IMR-90 (cell line): ENCODE measurements at regions not wholly inside any gene's neighbourhood (a gene's known extent, or its start where the extent isn't known, plus 50 kb on each side); places are given as distances from the start of the nearest gene placed in this dataset.

Source experiments
- ATAC-seq: fragments of 200-7000 bp; cut with Tn5 transposase; 2 replicates; pipeline ENCODE4 v1.9.1; 2020; ENCODE audit warnings: low read depth, mild to moderate bottlenecking, moderate library complexity
- BruUV-seq: library from RNA; stranded (reverse); fragments of 400-500 nt; replicated peaks from 2 replicates; lab custom pipeline; 2021; lab: Mats Ljungman, UMichigan
- CTCF ChIA-PET: fragments of 300-600 bp; formaldehyde crosslinking; extraction: SDS; loops from one replicate; lab custom pipeline; 2021; ENCODE audit warnings: antibody characterized with exemption; lab: Yijun Ruan, JAX
- POLR2A ChIA-PET: fragments of 300-600 bp; sonication (Branson Sonifier 250); formaldehyde crosslinking; loops from one replicate; lab custom pipeline; 2022; ENCODE audit warnings: antibody characterized with exemption; ENCODE audit not compliant: unreplicated experiment; lab: Charles Lee
- DNase-seq: peaks from one replicate; pipeline ENCODE4 v3.0.0; 2013
- H2AFZ ChIP-seq: replicated peaks from 2 replicates; pipeline ENCODE3; 2013; ENCODE audit warnings: low read length, mild to moderate bottlenecking; ENCODE audit not compliant: poor library complexity
- H2AK5ac ChIP-seq: 2 replicates; pipeline ENCODE4 v1.6.1; 2013; ENCODE audit warnings: low read depth, low read length, inconsistent platforms
- H2AK9ac ChIP-seq: replicated peaks from 2 replicates; pipeline ENCODE3; 2013; ENCODE audit warnings: mild to moderate bottlenecking, low read depth, low read length, moderate library complexity; ENCODE audit not compliant: poor library complexity
- H2BK120ac ChIP-seq: 2 replicates; pipeline ENCODE4 v1.6.1; 2013; ENCODE audit warnings: low read depth, low read length, inconsistent platforms
- H2BK15ac ChIP-seq: 3 replicates; pipeline ENCODE4 v1.6.1; 2013; ENCODE audit warnings: low read depth, low read length, inconsistent platforms
- H2BK20ac ChIP-seq: 2 replicates; pipeline ENCODE4 v1.6.1; 2013; ENCODE audit warnings: low read depth, mild to moderate bottlenecking, inconsistent platforms, low read length, moderate library complexity
- H2BK5ac ChIP-seq: 2 replicates; pipeline ENCODE4 v1.6.1; 2013; ENCODE audit warnings: mild to moderate bottlenecking, low read depth, low read length, inconsistent platforms; ENCODE audit not compliant: poor library complexity, severe bottlenecking
- H3K14ac ChIP-seq: replicated peaks from 2 replicates; pipeline ENCODE4 v1.6.1; 2013; ENCODE audit warnings: low read depth, low read length, inconsistent platforms
- H3K18ac ChIP-seq: 2 replicates; pipeline ENCODE4 v1.6.1; 2013; ENCODE audit warnings: low read depth, low read length, control low read depth
- H3K23ac ChIP-seq: 2 replicates; pipeline ENCODE4 v1.6.1; 2013; ENCODE audit warnings: low read depth, low read length, inconsistent platforms
- H3K27ac ChIP-seq: 2 replicates; pipeline ENCODE4 v1.5.1; 2013; ENCODE audit warnings: mild to moderate bottlenecking, control low read depth, low read length; ENCODE audit not compliant: insufficient read depth
- H3K27me3 ChIP-seq: 2 replicates; pipeline ENCODE4 v1.6.1; 2013; ENCODE audit warnings: low read length; ENCODE audit not compliant: control insufficient read depth, insufficient read depth
- H3K36me3 ChIP-seq: 2 replicates; pipeline ENCODE4 v1.6.1; 2013; ENCODE audit warnings: low read length, mixed read lengths; ENCODE audit not compliant: control insufficient read depth, insufficient read depth
- H3K4ac ChIP-seq: 2 replicates; pipeline ENCODE4 v1.6.1; 2013; ENCODE audit warnings: low read depth, low read length, inconsistent platforms
- H3K4me1 ChIP-seq: 2 replicates; pipeline ENCODE4 v1.6.1; 2013; ENCODE audit warnings: low read length, mixed read lengths; ENCODE audit not compliant: control insufficient read depth, insufficient read depth
- H3K4me2 ChIP-seq: 2 replicates; pipeline ENCODE4 v1.6.1; 2013; ENCODE audit warnings: low read depth, mild to moderate bottlenecking, control low read depth, low read length, moderate library complexity
- H3K4me3 ChIP-seq: 2 replicates; pipeline ENCODE4 v1.5.1; 2013; ENCODE audit warnings: low read depth, mild to moderate bottlenecking, control low read depth, low read length, moderate library complexity; ENCODE audit not compliant: insufficient read depth
- H3K56ac ChIP-seq: 2 replicates; pipeline ENCODE4 v1.6.1; 2013; ENCODE audit warnings: low read length, inconsistent platforms; ENCODE audit not compliant: insufficient read depth; ENCODE audit errors: extremely low read depth
- H3K79me1 ChIP-seq, 2 experiments: 2 replicates each; pipeline ENCODE4 v1.6.1; 2013; ENCODE audit warnings: low read length in 2 of 2, inconsistent platforms in 1 of 2, low read depth in 1 of 2
- H3K9ac ChIP-seq: 2 replicates; pipeline ENCODE4 v1.6.1; 2013; ENCODE audit warnings: low read depth, low read length, control low read depth
- H3K9me1 ChIP-seq: 2 replicates; pipeline ENCODE4 v1.6.1; 2013; ENCODE audit warnings: low read length, inconsistent platforms; ENCODE audit not compliant: insufficient read depth
- H3K9me3 ChIP-seq: 2 replicates; pipeline ENCODE4 v1.6.1; 2013; ENCODE audit warnings: low read length; ENCODE audit not compliant: control insufficient read depth, insufficient read depth
- H4K20me1 ChIP-seq: 2 replicates; pipeline ENCODE4 v1.6.1; 2013; ENCODE audit warnings: low read length, inconsistent platforms; ENCODE audit not compliant: insufficient read depth
- H4K5ac ChIP-seq: 2 replicates; pipeline ENCODE4 v1.6.1; 2013; ENCODE audit warnings: mild to moderate bottlenecking, low read depth, low read length, control low read depth
- H4K8ac ChIP-seq, 2 experiments: 2 replicates each; pipeline ENCODE4 v1.6.1; 2013; ENCODE audit warnings: low read depth in 2 of 2, low read length in 2 of 2, control low read depth in 1 of 2, inconsistent platforms in 1 of 2
- H4K91ac ChIP-seq: 2 replicates; pipeline ENCODE4 v1.6.1; 2013; ENCODE audit warnings: low read depth, low read length, inconsistent platforms; ENCODE audit not compliant: insufficient read depth
- MAFK ChIP-seq: IDR thresholded peaks from 2 replicates; pipeline ENCODE4 v1.6.1; 2012; ENCODE audit warnings: low read depth, low read length, improper control_type of control experiment
- WGBS, 2 experiments: methylation state at CpG; one replicate each; pipeline versions ENCODE4 v1.1.5 to v1.1.7; 2013; ENCODE audit warnings: missing lambda C conversion rate in 2 of 2; ENCODE audit not compliant: insufficient read length in 1 of 2; ENCODE audit errors: extremely low coverage in 2 of 2; 5-methylcytosine and 5-hydroxymethylcytosine counted together
- dilution Hi-C: fragments of 300-500 bp; cut with HindIII; formaldehyde crosslinking; loops from one replicate; pipeline ENCODE4 v1.14.3; 2018; ENCODE audit warnings: low sequenced_read_pairs; ENCODE audit not compliant: unreplicated experiment
- in situ Hi-C: fragments of 300-500 bp; cut with MboI; formaldehyde crosslinking; loops from 3 replicates; pipeline ENCODE4 v1.14.3; 2019; ENCODE audit warnings: low sequenced_read_pairs, inconsistent platforms, mixed read lengths
- intact Hi-C: fragments of 100-400 bp; cut with micrococcal nuclease; formaldehyde crosslinking; loops from 2 replicates; pipeline ENCODE4 v1.10.0; 2022
- TF ChIP-seq, protein P1 (sequence below): fragments of 150-350 bp; IDR thresholded peaks from 2 replicates; pipeline ENCODE4 v1.6.1; 2016; ENCODE audit warnings: low read depth, mild to moderate bottlenecking, low read length, moderate library complexity, borderline replicate concordance

DNA sequence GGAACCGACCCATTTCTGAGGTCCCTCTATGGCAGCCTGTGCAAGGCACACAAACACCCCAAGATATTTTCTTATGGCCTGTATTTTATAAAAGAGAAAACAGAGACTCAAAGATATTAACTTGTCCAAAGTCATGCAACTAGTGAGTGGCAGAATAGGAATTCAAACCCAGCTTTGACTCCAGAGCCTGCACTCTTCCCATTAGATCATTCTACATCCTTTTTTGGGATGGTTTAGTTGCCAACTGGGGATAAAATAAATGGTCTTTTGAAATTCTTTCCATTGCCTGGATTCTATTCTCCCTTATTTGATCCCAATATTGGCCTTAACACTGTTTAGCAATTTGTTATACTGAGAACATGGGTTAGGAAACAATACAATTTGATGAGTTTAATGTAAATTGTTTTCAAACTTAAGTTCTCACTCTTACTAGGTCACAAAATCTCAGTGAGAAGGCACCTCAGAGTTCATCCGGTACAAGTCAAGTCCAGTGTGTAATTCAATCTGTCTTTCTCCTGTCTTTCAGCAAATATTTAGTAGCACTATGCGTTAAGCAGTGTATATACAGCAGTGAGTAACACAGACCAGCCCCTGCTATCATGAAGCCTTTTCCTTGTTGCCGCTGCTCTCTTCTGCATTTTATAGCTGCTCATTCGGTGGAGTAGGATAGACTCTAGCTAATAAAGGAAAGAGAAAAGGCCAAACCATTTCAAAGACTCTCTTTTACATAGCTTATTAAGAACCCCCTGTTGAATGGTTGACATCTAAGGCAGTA lies 162.1 kb upstream of the IFNG-AS1 start:
- Histone ChIP-seq H3K9me3 (no peaks in the 10 kb centered on the region), H2BK5ac (peak overlapping the region; percentile 96), H3K79me1 (no peaks in the 10 kb centered on the region), H3K27me3 (no peaks in the 10 kb centered on the region), H3K9me1 (no peaks in the 10 kb centered on the region), H3K14ac (peak overlapping the region; percentile 81), H2BK15ac (peak overlapping the region; percentile 30; the same call in 2 of the 3 replicates), H3K4me1 (peaks cover 4% of the 10 kb centered on the region; the same call in 1 of the 2 replicates), H3K4me3 (peak overlapping the region; percentile 55; the same call in 1 of the 2 replicates), H2AK5ac (peak overlapping the region; percentile 60; the same call in 1 of the 2 replicates), H3K4me2 (peak overlapping the region; percentile 76), H3K56ac (peak overlapping the region; percentile 86), H2BK120ac (peak overlapping the region; percentile 89), H3K23ac (peak overlapping the region; percentile 89; the same call in 1 of the 2 replicates), H3K4ac (peak overlapping the region; percentile 83; the same call in 1 of the 2 replicates), H4K20me1 (no peaks in the 10 kb centered on the region), H2AFZ (no peak overlapping the region), H4K5ac (peak overlapping the region; percentile 23; the same call in 1 of the 2 replicates), H3K18ac (peak overlapping the region; percentile 76; the same call in 1 of the 2 replicates), H3K36me3 (no peaks in the 10 kb centered on the region), H4K91ac (peak overlapping the region; percentile 18; the same call in 1 of the 2 replicates), H4K8ac (peak overlapping the region; percentile 9 to 79; a peak in 2 of 4 replicates), H2AK9ac (no peak overlapping the region), H2BK20ac (peak overlapping the region; percentile 92), H3K9ac (peak overlapping the region; percentile 48; the same call in 1 of the 2 replicates), H3K27ac (peak overlapping the region; percentile 12; the same call in 1 of the 2 replicates)
- POLR2A ChIA-PET, result no interaction called here
- DNase-seq, result peak; percentile 66
- dilution Hi-C loops, result no loop called here
- BruUV-seq, result no TSS peak
- TF ChIP-seq, protein P1, sequence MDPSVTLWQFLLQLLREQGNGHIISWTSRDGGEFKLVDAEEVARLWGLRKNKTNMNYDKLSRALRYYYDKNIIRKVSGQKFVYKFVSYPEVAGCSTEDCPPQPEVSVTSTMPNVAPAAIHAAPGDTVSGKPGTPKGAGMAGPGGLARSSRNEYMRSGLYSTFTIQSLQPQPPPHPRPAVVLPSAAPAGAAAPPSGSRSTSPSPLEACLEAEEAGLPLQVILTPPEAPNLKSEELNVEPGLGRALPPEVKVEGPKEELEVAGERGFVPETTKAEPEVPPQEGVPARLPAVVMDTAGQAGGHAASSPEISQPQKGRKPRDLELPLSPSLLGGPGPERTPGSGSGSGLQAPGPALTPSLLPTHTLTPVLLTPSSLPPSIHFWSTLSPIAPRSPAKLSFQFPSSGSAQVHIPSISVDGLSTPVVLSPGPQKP, result no peak
- peak; percentile 24; the same call in 1 of the 2 replicates for TF ChIP-seq MAFK
- in situ Hi-C loops, result no loop called here
- CTCF ChIA-PET, result no interaction called here
- intact Hi-C loops, result loop anchor here (1.0 kb wide), 1 partner anchor 177 kb away; no protein-coding TSS in a partner anchor
- no CpG with 5 or more reads among the region's 5 CpGs for WGBS, 2 experiments
- peak; percentile 53 for ATAC-seq
